Ishikawa (cell line): ENCODE measurements at regions not wholly inside any gene's neighbourhood (a gene's known extent, or its start where the extent isn't known, plus 50 kb on each side); places are given as distances from the start of the nearest gene placed in this dataset.

Experiments
- CEBPB ChIP-seq: IDR thresholded peaks from 2 replicates; pipeline ENCODE4 v1.6.1; 2012
- CREB1 ChIP-seq: IDR thresholded peaks from 2 replicates; pipeline ENCODE4 v1.6.1; 2012; ENCODE audit warnings: low read depth
- EGR1 ChIP-seq: IDR thresholded peaks from 2 replicates; pipeline ENCODE4 v1.6.1; 2012
- EP300 ChIP-seq: IDR thresholded peaks from 2 replicates; pipeline ENCODE4 v1.6.1; 2012; ENCODE audit warnings: borderline replicate concordance
- FOXM1 ChIP-seq: IDR thresholded peaks from 2 replicates; pipeline ENCODE4 v1.6.1; 2012; ENCODE audit warnings: low read depth, borderline replicate concordance
- NFIC ChIP-seq: IDR thresholded peaks from 2 replicates; pipeline ENCODE4 v1.6.1; 2012
- RAD21 ChIP-seq: IDR thresholded peaks from 2 replicates; pipeline ENCODE4 v1.6.1; 2012; ENCODE audit warnings: low read depth
- TAF1 ChIP-seq: IDR thresholded peaks from 2 replicates; pipeline ENCODE4 v1.6.1; 2012; ENCODE audit warnings: low read depth, mild to moderate bottlenecking
- YY1 ChIP-seq: IDR thresholded peaks from 2 replicates; pipeline ENCODE4 v1.6.1; 2012; ENCODE audit warnings: low read depth
- ZBTB7A ChIP-seq: IDR thresholded peaks from 2 replicates; pipeline ENCODE4 v1.6.1; 2012; ENCODE audit warnings: low read depth
- TF ChIP-seq, protein P1 (sequence below): IDR thresholded peaks from 2 replicates; pipeline ENCODE4 v1.6.1; 2012
- TF ChIP-seq, protein P2 (sequence below): IDR thresholded peaks from 2 replicates; pipeline ENCODE4 v1.6.1; 2012; ENCODE audit warnings: low read depth, mild to moderate bottlenecking
- TF ChIP-seq, protein P3 (sequence below): IDR thresholded peaks from 2 replicates; pipeline ENCODE4 v1.6.1; 2012

DNA sequence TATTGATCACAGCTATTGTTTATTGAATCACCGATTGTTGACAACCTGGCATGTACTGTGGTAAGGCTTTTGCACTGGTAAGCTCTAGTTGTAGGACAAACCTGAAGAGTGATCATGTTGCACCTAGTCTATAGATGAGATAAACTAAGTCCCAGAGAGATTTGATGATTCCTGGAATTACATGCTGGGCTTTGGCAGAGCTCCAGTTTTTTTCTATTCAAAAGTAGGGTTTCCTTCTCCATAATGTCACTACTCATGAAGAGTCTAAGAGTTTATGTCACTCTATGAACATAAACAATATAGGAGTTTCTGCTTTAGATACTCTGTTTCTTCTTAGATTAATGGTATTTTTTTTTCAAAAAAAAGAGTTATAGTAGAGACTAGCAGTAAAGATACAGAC, 72.0 kb downstream of the BMP4 start:
- no peak for TF ChIP-seq EGR1
- TF ChIP-seq, protein P1, sequence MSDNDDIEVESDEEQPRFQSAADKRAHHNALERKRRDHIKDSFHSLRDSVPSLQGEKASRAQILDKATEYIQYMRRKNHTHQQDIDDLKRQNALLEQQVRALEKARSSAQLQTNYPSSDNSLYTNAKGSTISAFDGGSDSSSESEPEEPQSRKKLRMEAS = no peak
- TF ChIP-seq YY1 = no peak
- TF ChIP-seq, protein P2, sequence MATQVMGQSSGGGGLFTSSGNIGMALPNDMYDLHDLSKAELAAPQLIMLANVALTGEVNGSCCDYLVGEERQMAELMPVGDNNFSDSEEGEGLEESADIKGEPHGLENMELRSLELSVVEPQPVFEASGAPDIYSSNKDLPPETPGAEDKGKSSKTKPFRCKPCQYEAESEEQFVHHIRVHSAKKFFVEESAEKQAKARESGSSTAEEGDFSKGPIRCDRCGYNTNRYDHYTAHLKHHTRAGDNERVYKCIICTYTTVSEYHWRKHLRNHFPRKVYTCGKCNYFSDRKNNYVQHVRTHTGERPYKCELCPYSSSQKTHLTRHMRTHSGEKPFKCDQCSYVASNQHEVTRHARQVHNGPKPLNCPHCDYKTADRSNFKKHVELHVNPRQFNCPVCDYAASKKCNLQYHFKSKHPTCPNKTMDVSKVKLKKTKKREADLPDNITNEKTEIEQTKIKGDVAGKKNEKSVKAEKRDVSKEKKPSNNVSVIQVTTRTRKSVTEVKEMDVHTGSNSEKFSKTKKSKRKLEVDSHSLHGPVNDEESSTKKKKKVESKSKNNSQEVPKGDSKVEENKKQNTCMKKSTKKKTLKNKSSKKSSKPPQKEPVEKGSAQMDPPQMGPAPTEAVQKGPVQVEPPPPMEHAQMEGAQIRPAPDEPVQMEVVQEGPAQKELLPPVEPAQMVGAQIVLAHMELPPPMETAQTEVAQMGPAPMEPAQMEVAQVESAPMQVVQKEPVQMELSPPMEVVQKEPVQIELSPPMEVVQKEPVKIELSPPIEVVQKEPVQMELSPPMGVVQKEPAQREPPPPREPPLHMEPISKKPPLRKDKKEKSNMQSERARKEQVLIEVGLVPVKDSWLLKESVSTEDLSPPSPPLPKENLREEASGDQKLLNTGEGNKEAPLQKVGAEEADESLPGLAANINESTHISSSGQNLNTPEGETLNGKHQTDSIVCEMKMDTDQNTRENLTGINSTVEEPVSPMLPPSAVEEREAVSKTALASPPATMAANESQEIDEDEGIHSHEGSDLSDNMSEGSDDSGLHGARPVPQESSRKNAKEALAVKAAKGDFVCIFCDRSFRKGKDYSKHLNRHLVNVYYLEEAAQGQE = no peak
- no peak for TF ChIP-seq ZBTB7A
- no peak for TF ChIP-seq TAF1
- TF ChIP-seq CREB1 = no peak
- no peak for TF ChIP-seq RAD21
- TF ChIP-seq EP300 = no peak
- no peak for TF ChIP-seq CEBPB
- TF ChIP-seq NFIC = no peak
- no peak for TF ChIP-seq FOXM1
- TF ChIP-seq, protein P3, sequence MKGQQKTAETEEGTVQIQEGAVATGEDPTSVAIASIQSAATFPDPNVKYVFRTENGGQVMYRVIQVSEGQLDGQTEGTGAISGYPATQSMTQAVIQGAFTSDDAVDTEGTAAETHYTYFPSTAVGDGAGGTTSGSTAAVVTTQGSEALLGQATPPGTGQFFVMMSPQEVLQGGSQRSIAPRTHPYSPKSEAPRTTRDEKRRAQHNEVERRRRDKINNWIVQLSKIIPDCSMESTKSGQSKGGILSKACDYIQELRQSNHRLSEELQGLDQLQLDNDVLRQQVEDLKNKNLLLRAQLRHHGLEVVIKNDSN = no peak
